A549 (cell line): ENCODE measurements at regions not wholly inside any gene's neighbourhood (a gene's known extent, or its start where the extent isn't known, plus 50 kb on each side); places are given as distances from the start of the nearest gene placed in this dataset.

Experiments
- ATAC-seq, 2 experiments: fragments of 200-7000 bp in 1 of 2; fragments of >200 bp in 1 of 2; cut with Nextera tagmentation in 1 of 2; cut with Tn5 transposase in 1 of 2; 3 replicates each; pipeline versions ENCODE4 v1.8.0 to v1.9.1; 2018 to 2020; ENCODE audit warnings: mild to moderate bottlenecking in 1 of 2, moderate library complexity in 1 of 2
- CTCF ChIA-PET: fragments of 300-600 bp; sonication (Branson Sonifier 250); formaldehyde crosslinking; extraction: SDS; loops from one replicate; lab custom pipeline; 2021; ENCODE audit warnings: antibody characterized with exemption, inconsistent platforms; lab: Yijun Ruan, JAX
- POLR2A ChIA-PET: fragments of 350-600 bp; formaldehyde crosslinking; extraction: SDS; loops from one replicate; lab custom pipeline; 2021; ENCODE audit warnings: antibody characterized with exemption, inconsistent platforms; lab: Yijun Ruan, JAX
- DNase-seq, 2 experiments: peaks; one replicate each; pipeline versions ENCODE4 v3.0.0 to v3.0.0-alpha.2; 2011 to 2016; ENCODE audit warnings: low read depth in 1 of 2, low spot score in 1 of 2
- FAIRE-seq: peaks from 2 replicates; lab custom pipeline; 2011; peaks lifted over from hg19 to GRCh38; lab: Jason Lieb, UNC
- H3K27ac ChIP-seq, 2 experiments: fragments of >200 bp; sonication (Bioruptor Twin); formaldehyde crosslinking; 3 replicates each; pipeline ENCODE4 v1.5.1; 2016 to 2017
- H3K4me1 ChIP-seq: fragments of >200 bp; sonication (Bioruptor Twin); formaldehyde crosslinking; 3 replicates; pipeline ENCODE4 v1.6.1; 2016
- H3K4me2 ChIP-seq: fragments of >200 bp; sonication (Bioruptor Twin); formaldehyde crosslinking; 3 replicates; pipeline ENCODE4 v1.6.1; 2016
- H3K4me3 ChIP-seq: fragments of >200 bp; sonication (Bioruptor Twin); formaldehyde crosslinking; 3 replicates; pipeline ENCODE4 v1.5.1; 2016
- H3K9me3 ChIP-seq: fragments of >200 bp; sonication (Bioruptor Twin); formaldehyde crosslinking; 3 replicates; pipeline ENCODE4 v1.6.1; 2016
- BCL3 ChIP-seq: fragments of >200 bp; sonication (Bioruptor Twin); formaldehyde crosslinking; IDR thresholded peaks from 3 replicates; pipeline ENCODE4 v1.6.1; 2016
- CHD2 ChIP-seq: fragments of 150-350 bp; IDR thresholded peaks from 2 replicates; pipeline ENCODE4 v1.6.1; 2014; ENCODE audit warnings: low read length; ENCODE audit not compliant: partially characterized antibody
- CHD4 ChIP-seq: fragments of 200-600 bp; sonication (generic); IDR thresholded peaks from 2 replicates; pipeline ENCODE4 v1.6.1; 2016; ENCODE audit warnings: antibody characterized with exemption, mild to moderate bottlenecking, borderline replicate concordance
- EHF ChIP-seq: fragments of 250-450 bp; sonication (Bioruptor Pico); IDR thresholded peaks from 2 replicates; pipeline ENCODE4 v1.5.0; 2020; ENCODE audit warnings: mild to moderate bottlenecking
- ESRRA ChIP-seq: fragments of 150-350 bp; IDR thresholded peaks from 2 replicates; pipeline ENCODE4 v1.6.1; 2014; ENCODE audit warnings: mild to moderate bottlenecking, low read length, borderline replicate concordance
- FOXS1 ChIP-seq: fragments of 250-450 bp; sonication (Bioruptor Pico); IDR thresholded peaks from 2 replicates; pipeline ENCODE4 v1.5.0; 2020; ENCODE audit warnings: mild to moderate bottlenecking, moderate library complexity
- GATA3 ChIP-seq: IDR thresholded peaks from 2 replicates; pipeline ENCODE4 v1.6.1; 2012; ENCODE audit warnings: borderline replicate concordance
- HDAC2 ChIP-seq: fragments of 200-600 bp; sonication (generic); IDR thresholded peaks from 2 replicates; pipeline ENCODE4 v1.6.1; 2016
- HEYL ChIP-seq: fragments of 250-450 bp; sonication (Bioruptor Pico); IDR thresholded peaks from 2 replicates; pipeline ENCODE4 v1.8.0; 2021; ENCODE audit warnings: mild to moderate bottlenecking, moderate library complexity
- HOXA7 ChIP-seq: fragments of 250-450 bp; sonication (Bioruptor Pico); IDR thresholded peaks from 2 replicates; pipeline ENCODE4 v1.5.0; 2020; ENCODE audit warnings: mild to moderate bottlenecking, moderate library complexity
- HOXB13 ChIP-seq: fragments of 250-450 bp; sonication (Bioruptor Pico); IDR thresholded peaks from 2 replicates; pipeline ENCODE4 v1.5.0; 2020; ENCODE audit warnings: low read depth, mild to moderate bottlenecking, moderate library complexity
- JUN ChIP-seq, 2 experiments: fragments of >200 bp; sonication (Bioruptor Twin); formaldehyde crosslinking; IDR thresholded peaks; 2 replicates in 1 of 2; 3 replicates in 1 of 2; pipeline ENCODE4 v1.6.1; 2016 to 2017
- JUNB ChIP-seq: fragments of >200 bp; sonication (Bioruptor Twin); formaldehyde crosslinking; IDR thresholded peaks from 2 replicates; pipeline ENCODE4 v1.6.1; 2016
- MAZ ChIP-seq: fragments of 150-350 bp; IDR thresholded peaks from 2 replicates; pipeline ENCODE4 v1.6.1; 2014; ENCODE audit warnings: antibody characterized with exemption, low read depth, low read length, borderline replicate concordance
- NFE2L2 ChIP-seq: fragments of 150-350 bp; conservative IDR thresholded peaks from 2 replicates; pipeline ENCODE4 v1.6.1; 2014; ENCODE audit warnings: low read length
- NR3C1 ChIP-seq: fragments of >200 bp; sonication (Bioruptor Twin); formaldehyde crosslinking; IDR thresholded peaks from 3 replicates; pipeline ENCODE4 v1.6.1; 2017
- RAD21 ChIP-seq, 2 experiments: fragments of >200 bp in 1 of 2; sonication (Bioruptor Twin) in 1 of 2; formaldehyde crosslinking in 1 of 2; IDR thresholded peaks in 1 of 2; conservative IDR thresholded peaks in 1 of 2; 2 replicates in 1 of 2; 3 replicates in 1 of 2; pipeline ENCODE4 v1.6.1; 2012 to 2018; ENCODE audit warnings: inconsistent platforms in 1 of 2
- RARB ChIP-seq: fragments of 250-450 bp; sonication (Bioruptor Pico); IDR thresholded peaks from 2 replicates; pipeline ENCODE4 v1.8.0; 2021; ENCODE audit warnings: mild to moderate bottlenecking, moderate library complexity
- SREBF2 ChIP-seq: fragments of 450-650 bp; IDR thresholded peaks from 2 replicates; pipeline ENCODE4 v1.6.1; 2014; ENCODE audit warnings: mild to moderate bottlenecking, moderate library complexity
- USF2 ChIP-seq: fragments of 450-650 bp; IDR thresholded peaks from 2 replicates; pipeline ENCODE4 v1.6.1; 2014; ENCODE audit warnings: antibody characterized with exemption
- WGBS: methylation state at CpG from one replicate; pipeline ENCODE4 v1.1.6; 2017; ENCODE audit errors: missing lambda C conversion rate; 5-methylcytosine and 5-hydroxymethylcytosine counted together
- TF ChIP-seq, protein P1 (sequence below): fragments of >200 bp; sonication (Bioruptor Twin); formaldehyde crosslinking; IDR thresholded peaks from 3 replicates; pipeline ENCODE4 v1.5.1; 2016
- TF ChIP-seq, protein P2 (sequence below): fragments of 150-350 bp; IDR thresholded peaks from 2 replicates; pipeline ENCODE4 v1.6.1; 2014; ENCODE audit warnings: low read depth, mild to moderate bottlenecking, low read length

- peaks cover 6% of the 10 kb centered on the region; the same call in 2 of the 3 replicates for H3K9me3 ChIP-seq
- no peak for ATAC-seq
- TF ChIP-seq GATA3 = no peak
- TF ChIP-seq JUNB = no peak
- TF ChIP-seq RARB = no peak
- TF ChIP-seq MAZ = no peak
- TF ChIP-seq JUN (IDR thresholded peaks at IDR 0.05) = no peak
- no peak for TF ChIP-seq USF2
- no peak for TF ChIP-seq HOXB13 (CRISPR knock-in tag)
- no peak for TF ChIP-seq NR3C1
- no peak for TF ChIP-seq CHD2
- TF ChIP-seq, protein P1, sequence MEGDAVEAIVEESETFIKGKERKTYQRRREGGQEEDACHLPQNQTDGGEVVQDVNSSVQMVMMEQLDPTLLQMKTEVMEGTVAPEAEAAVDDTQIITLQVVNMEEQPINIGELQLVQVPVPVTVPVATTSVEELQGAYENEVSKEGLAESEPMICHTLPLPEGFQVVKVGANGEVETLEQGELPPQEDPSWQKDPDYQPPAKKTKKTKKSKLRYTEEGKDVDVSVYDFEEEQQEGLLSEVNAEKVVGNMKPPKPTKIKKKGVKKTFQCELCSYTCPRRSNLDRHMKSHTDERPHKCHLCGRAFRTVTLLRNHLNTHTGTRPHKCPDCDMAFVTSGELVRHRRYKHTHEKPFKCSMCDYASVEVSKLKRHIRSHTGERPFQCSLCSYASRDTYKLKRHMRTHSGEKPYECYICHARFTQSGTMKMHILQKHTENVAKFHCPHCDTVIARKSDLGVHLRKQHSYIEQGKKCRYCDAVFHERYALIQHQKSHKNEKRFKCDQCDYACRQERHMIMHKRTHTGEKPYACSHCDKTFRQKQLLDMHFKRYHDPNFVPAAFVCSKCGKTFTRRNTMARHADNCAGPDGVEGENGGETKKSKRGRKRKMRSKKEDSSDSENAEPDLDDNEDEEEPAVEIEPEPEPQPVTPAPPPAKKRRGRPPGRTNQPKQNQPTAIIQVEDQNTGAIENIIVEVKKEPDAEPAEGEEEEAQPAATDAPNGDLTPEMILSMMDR = no peak
- TF ChIP-seq FOXS1 (CRISPR knock-in tag) = no peak
- ChIA-PET POLR2A (no interaction called here), CTCF (interaction anchor here (1.3 to 1.5 kb wide), 2 partner anchors 10 to 14 kb away, joined by 3 read pairs; no protein-coding TSS in a partner anchor)
- H3K4me3 ChIP-seq = no peak overlapping the region
- no peak overlapping the region for H3K27ac ChIP-seq
- DNase-seq = no peak
- 28% methylated on average over 3 of the region's 3 CpGs for WGBS
- H3K4me2 ChIP-seq = no peak overlapping the region
- no peaks in the 10 kb centered on the region for H3K4me1 ChIP-seq
- FAIRE-seq = no peak
These were observed 106.7 kb upstream of the AGBL1 start for GRCh38 chr15:85972805-85973540.

GRCh38 chr15:85973584-85974347 is 105.9 kb upstream of the AGBL1 start:
- DNase-seq (peak in 1 of 2 experiments; percentile 6), ATAC-seq (peak; percentile 19 to 24; a peak in 2 of 6 replicates), FAIRE-seq (no peak)
- Histone ChIP-seq H3K27ac (no peak overlapping the region), H3K9me3 (peaks cover 6% of the 10 kb centered on the region; the same call in 2 of the 3 replicates), H3K4me3 (no peak overlapping the region), H3K4me2 (no peak overlapping the region), H3K4me1 (no peaks in the 10 kb centered on the region)
- TF ChIP-seq USF2 (no peak), JUNB (no peak), HEYL (no peak), HDAC2 (no peak), EHF (CRISPR knock-in tag) (no peak), SREBF2 (no peak)
- ChIA-PET POLR2A (no interaction called here), CTCF (interaction anchor here (0.6 kb wide), 1 partner anchor 948 kb away, joined by 3 read pairs; no protein-coding TSS in a partner anchor)
- 18% methylated on average over 8 of the region's 8 CpGs for WGBS

GRCh38 chr15:85974348-85974705 is 105.3 kb upstream of the AGBL1 start:
- WGBS = 5% methylated on average over 3 of the region's 3 CpGs
- Histone ChIP-seq H3K27ac (no peak overlapping the region), H3K9me3 (peaks cover 6% of the 10 kb centered on the region; the same call in 2 of the 3 replicates), H3K4me2 (no peak overlapping the region), H3K4me3 (no peak overlapping the region), H3K4me1 (no peaks in the 10 kb centered on the region)
- ATAC-seq (peak in 1 of 2 experiments; percentile 44; a peak in 3 of 6 replicates), FAIRE-seq (no peak), DNase-seq (no peak)
- CTCF ChIA-PET = interaction anchor here (0.6 kb wide), 1 partner anchor 948 kb away, joined by 3 read pairs; no protein-coding TSS in a partner anchor
- TF ChIP-seq CHD4 = no peak
- no peak for TF ChIP-seq ESRRA
- TF ChIP-seq, protein P2, sequence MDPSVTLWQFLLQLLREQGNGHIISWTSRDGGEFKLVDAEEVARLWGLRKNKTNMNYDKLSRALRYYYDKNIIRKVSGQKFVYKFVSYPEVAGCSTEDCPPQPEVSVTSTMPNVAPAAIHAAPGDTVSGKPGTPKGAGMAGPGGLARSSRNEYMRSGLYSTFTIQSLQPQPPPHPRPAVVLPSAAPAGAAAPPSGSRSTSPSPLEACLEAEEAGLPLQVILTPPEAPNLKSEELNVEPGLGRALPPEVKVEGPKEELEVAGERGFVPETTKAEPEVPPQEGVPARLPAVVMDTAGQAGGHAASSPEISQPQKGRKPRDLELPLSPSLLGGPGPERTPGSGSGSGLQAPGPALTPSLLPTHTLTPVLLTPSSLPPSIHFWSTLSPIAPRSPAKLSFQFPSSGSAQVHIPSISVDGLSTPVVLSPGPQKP = no peak
- TF ChIP-seq NFE2L2 = no peak
- no peak for TF ChIP-seq NR3C1
- no peak for TF ChIP-seq HOXA7 (CRISPR knock-in tag)
- no peak for TF ChIP-seq RAD21 (conservative IDR thresholded peaks at IDR 0.05 in 1 of 2, IDR thresholded peaks at IDR 0.05 in 1 of 2)
- no peak for TF ChIP-seq BCL3
- POLR2A ChIA-PET = no interaction called here
